ENCODE measurements at regions not wholly inside any gene's neighbourhood (a gene's known extent, or its start where the extent isn't known, plus 50 kb on each side); places are given as distances from the start of the nearest gene placed in this dataset.

- Histone ChIP-seq H3K9me3 (no peaks in the 10 kb centered on the region), H3K27ac (peak overlapping the region; percentile 84 to 100 (median 98)), H3K4me1 (peaks cover 82% of the 10 kb centered on the region), H3K4me3 (no peak overlapping the region), H3K36me3 (replicated peaks in 1 of 2; ENCODE audit: insufficient read depth in 1 of 2, low read depth in 2 of 2) (no peaks in the 10 kb centered on the region), H3K27me3 (no peaks in the 10 kb centered on the region)
- intact Hi-C loops (cut with DNase I) = no loop called here
- ATAC-seq = no peak
- peak; percentile 41 to 65 (median 48) for DNase-seq
- WGBS, 2 donors = 10 to 26% methylated on average over 6 to 19 of the region's 19 CpGs
- TF ChIP-seq POLR2A (IDR thresholded peaks at IDR 0.05) = peak in 2 of 3 donors; percentile 32 to 34
- TF ChIP-seq, protein P1, sequence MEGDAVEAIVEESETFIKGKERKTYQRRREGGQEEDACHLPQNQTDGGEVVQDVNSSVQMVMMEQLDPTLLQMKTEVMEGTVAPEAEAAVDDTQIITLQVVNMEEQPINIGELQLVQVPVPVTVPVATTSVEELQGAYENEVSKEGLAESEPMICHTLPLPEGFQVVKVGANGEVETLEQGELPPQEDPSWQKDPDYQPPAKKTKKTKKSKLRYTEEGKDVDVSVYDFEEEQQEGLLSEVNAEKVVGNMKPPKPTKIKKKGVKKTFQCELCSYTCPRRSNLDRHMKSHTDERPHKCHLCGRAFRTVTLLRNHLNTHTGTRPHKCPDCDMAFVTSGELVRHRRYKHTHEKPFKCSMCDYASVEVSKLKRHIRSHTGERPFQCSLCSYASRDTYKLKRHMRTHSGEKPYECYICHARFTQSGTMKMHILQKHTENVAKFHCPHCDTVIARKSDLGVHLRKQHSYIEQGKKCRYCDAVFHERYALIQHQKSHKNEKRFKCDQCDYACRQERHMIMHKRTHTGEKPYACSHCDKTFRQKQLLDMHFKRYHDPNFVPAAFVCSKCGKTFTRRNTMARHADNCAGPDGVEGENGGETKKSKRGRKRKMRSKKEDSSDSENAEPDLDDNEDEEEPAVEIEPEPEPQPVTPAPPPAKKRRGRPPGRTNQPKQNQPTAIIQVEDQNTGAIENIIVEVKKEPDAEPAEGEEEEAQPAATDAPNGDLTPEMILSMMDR (IDR thresholded peaks at IDR 0.05) = no peak
Observed at GRCh38 chr22:46055911-46056545, 79.1 kb upstream of the WNT7B start.

DNA sequence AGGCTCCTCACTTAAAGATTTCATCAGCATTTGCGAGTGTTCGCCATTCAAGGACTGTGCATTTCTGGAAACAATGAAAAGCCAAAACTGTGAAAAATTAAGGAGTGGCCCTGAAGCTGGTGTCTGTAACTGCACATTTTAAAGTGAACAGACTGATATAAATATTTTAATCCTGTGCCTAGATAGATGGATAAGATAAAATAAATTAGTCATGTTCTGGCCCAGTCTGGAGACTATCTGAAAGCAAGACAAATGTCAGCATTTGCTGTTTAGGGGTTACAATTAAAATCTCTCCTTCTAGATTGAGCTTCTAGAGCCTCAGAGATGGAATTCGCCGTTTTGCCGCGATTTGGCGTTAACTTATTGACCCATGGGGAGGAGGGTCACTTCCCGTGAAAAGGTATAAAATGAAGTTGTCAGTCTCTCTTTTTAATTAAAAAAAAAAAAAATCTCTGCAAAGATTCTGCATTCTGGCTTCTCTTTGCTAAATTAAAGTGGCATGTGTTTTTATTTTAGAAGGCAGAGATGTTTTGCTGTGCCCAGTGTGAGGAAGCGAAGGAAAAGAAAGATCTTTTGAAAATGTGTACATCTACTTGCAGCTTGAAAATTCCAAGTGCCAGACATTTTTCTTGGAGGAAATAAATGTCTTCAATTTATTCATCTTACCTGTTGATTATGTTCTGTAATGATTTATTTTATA lies 79.7 kb upstream of the WNT7B start:
- H3K27me3 ChIP-seq = no peaks in the 10 kb centered on the region
- H3K9me3 ChIP-seq = no peaks in the 10 kb centered on the region
- intact Hi-C loops (cut with DNase I) = no loop called here
- H3K36me3 ChIP-seq (replicated peaks in 1 of 2; ENCODE audit: insufficient read depth in 1 of 2, low read depth in 2 of 2) = no peaks in the 10 kb centered on the region
- WGBS, 2 donors = 14 to 26% methylated on average over 9 of the region's 9 CpGs
- no peak overlapping the region for H3K4me3 ChIP-seq
- peaks cover 82% of the 10 kb centered on the region for H3K4me1 ChIP-seq
- peak; percentile 1 to 11 (median 8) for DNase-seq
- ATAC-seq = no peak
- TF ChIP-seq, protein P1 (IDR thresholded peaks at IDR 0.05) = no peak
- no peak for TF ChIP-seq POLR2A (IDR thresholded peaks at IDR 0.05)
- H3K27ac ChIP-seq = peak overlapping the region; percentile 84 to 100 (median 98)

GRCh38 chr22:46057246-46058090 lies 80.5 kb upstream of the WNT7B start:
- H3K36me3 ChIP-seq (replicated peaks in 1 of 2; ENCODE audit: insufficient read depth in 1 of 2, low read depth in 2 of 2) = no peaks in the 10 kb centered on the region
- TF ChIP-seq POLR2A (IDR thresholded peaks at IDR 0.05) = no peak
- TF ChIP-seq, protein P1 (IDR thresholded peaks at IDR 0.05) = no peak
- DNase-seq (peak; percentile 24 to 59 (median 39)), ATAC-seq (no peak)
- no peaks in the 10 kb centered on the region for H3K27me3 ChIP-seq
- H3K27ac ChIP-seq = peak overlapping the region; percentile 68 to 100 (median 98)
- H3K4me1 ChIP-seq = peaks cover 82% of the 10 kb centered on the region
- no peak overlapping the region for H3K4me3 ChIP-seq
- H3K9me3 ChIP-seq = no peaks in the 10 kb centered on the region
- intact Hi-C loops (cut with DNase I) = no loop called here
- 22 to 27% methylated on average over 17 of the region's 17 CpGs for WGBS, 2 donors

- Histone ChIP-seq H3K4me3 (no peak overlapping the region), H3K36me3 (replicated peaks in 1 of 2; ENCODE audit: insufficient read depth in 1 of 2, low read depth in 2 of 2) (no peaks in the 10 kb centered on the region), H3K9me3 (no peaks in the 10 kb centered on the region), H3K4me1 (peaks cover 82% of the 10 kb centered on the region), H3K27ac (peak overlapping the region; percentile 68 to 100 (median 98)), H3K27me3 (no peaks in the 10 kb centered on the region)
- intact Hi-C loops (cut with DNase I) = no loop called here
- TF ChIP-seq, protein P1 (IDR thresholded peaks at IDR 0.05) = no peak
- TF ChIP-seq POLR2A (IDR thresholded peaks at IDR 0.05) = peak in 2 of 3 donors; percentile 53 to 67
- peak; percentile 65 to 80 (median 74) for DNase-seq
- whole genome bisulfite sequencing, 2 donors = 2 to 4% methylated on average over 6 of the region's 6 CpGs
- ATAC-seq = peak; percentile 36
Observed at GRCh38 chr22:46058091-46058420, 81.1 kb upstream of the WNT7B start.
